Right lobe of liver (tissue), 4 donors: ENCODE measurements at regions not wholly inside any gene's neighbourhood (a gene's known extent, or its start where the extent isn't known, plus 50 kb on each side); places are given as distances from the start of the nearest gene placed in this dataset.

Source experiments
- CTCF ChIP-seq, 4 donors: fragments of 200-600 bp in 3 of 4; fragments of 450-650 bp in 1 of 4; IDR thresholded peaks; one replicate each; pipeline versions ENCODE4 v1.5.1 to v1.8.0; 2016 to 2022; ENCODE audit warnings: antibody characterized with exemption in 4 of 4, mild to moderate bottlenecking in 2 of 4
- POLR2A ChIP-seq: fragments of 450-650 bp; IDR thresholded peaks from one replicate; pipeline ENCODE4 v1.6.1; 2017; ENCODE audit warnings: antibody characterized with exemption, mild to moderate bottlenecking
- donor health status: DM: no; HTN: no; CAD: no.
- donor health status: DM: no; HTN: no; CAD: no.
- donor health status: DM: no; HTN: yes; CAD: no.

GRCh38 chr6:21739838-21740237 is 146.3 kb downstream of the SOX4 start:
- TF ChIP-seq CTCF (IDR thresholded peaks at IDR 0.05) (no peak), POLR2A (no peak)
